Gastrocnemius medialis (tissue), 4 donors: ENCODE measurements at regions not wholly inside any gene's neighbourhood (a gene's known extent, or its start where the extent isn't known, plus 50 kb on each side); places are given as distances from the start of the nearest gene placed in this dataset.

Experiments used
- ATAC-seq, 2 donors: fragments of 150-250 bp; one replicate each; pipeline ENCODE4 v1.9.1; 2016
- DNase-seq, 2 donors: peaks; one replicate each; pipeline ENCODE4 v3.0.0-alpha.2; 2019
- H3K27ac ChIP-seq, 4 donors: fragments of 200-600 bp; sonication (generic); 1 replicate in 1 of 4; 2 replicates in 3 of 4; pipeline ENCODE4 v1.5.1; 2016 to 2018; ENCODE audit warnings: mild to moderate bottlenecking in 2 of 4, moderate library complexity in 1 of 4
- H3K27me3 ChIP-seq, 3 donors: fragments of 200-600 bp; sonication (generic) in 2 of 3; 1 replicate in 1 of 3; 2 replicates in 2 of 3; pipeline versions ENCODE4 v1.5.1 to v1.6.0; 2016 to 2019; ENCODE audit warnings: mild to moderate bottlenecking in 1 of 3, moderate library complexity in 1 of 3
- H3K36me3 ChIP-seq, 2 donors: fragments of 200-600 bp; sonication (generic) in 1 of 2; one replicate each; pipeline ENCODE4 v1.5.1; 2017 to 2018
- H3K4me1 ChIP-seq, 2 donors: fragments of 200-600 bp; sonication (generic) in 1 of 2; one replicate each; pipeline ENCODE4 v1.5.1; 2016 to 2017; ENCODE audit warnings: mild to moderate bottlenecking in 2 of 2
- H3K4me3 ChIP-seq, 4 donors: fragments of 200-600 bp; sonication (generic) in 3 of 4; 1 replicate in 1 of 4; 2 replicates in 3 of 4; pipeline ENCODE4 v1.5.1; 2016 to 2019; ENCODE audit warnings: mild to moderate bottlenecking in 2 of 4
- H3K9me3 ChIP-seq, 3 donors: fragments of 200-600 bp; sonication (generic) in 2 of 3; 1 replicate in 1 of 3; 2 replicates in 2 of 3; pipeline ENCODE4 v1.5.1; 2016 to 2019
- CTCF ChIP-seq, 5 experiments: fragments of 450-650 bp in 3 of 5; fragments of 200-600 bp in 2 of 5; sonication (generic) in 2 of 5; IDR thresholded peaks in 4 of 5; conservative IDR thresholded peaks in 1 of 5; 1 replicate in 4 of 5; 2 replicates in 1 of 5; pipeline ENCODE4 v1.5.1; 2016 to 2019; ENCODE audit warnings: antibody characterized with exemption in 5 of 5, mild to moderate bottlenecking in 3 of 5, moderate library complexity in 3 of 5
- POLR2A ChIP-seq, 2 donors: fragments of 450-650 bp; IDR thresholded peaks; one replicate each; pipeline ENCODE4 v1.6.1; 2017; ENCODE audit warnings: antibody characterized with exemption in 2 of 2, mild to moderate bottlenecking in 2 of 2, moderate library complexity in 2 of 2
- in situ Hi-C, 4 donors: fragments of 200-750 bp; cut with MboI; loops; one replicate each; pipeline versions ENCODE4 v1.15.0 to v1.8.0; 2017; ENCODE audit warnings: low sequenced_read_pairs in 4 of 4
- intact Hi-C: fragments of 100-400 bp; cut with DNase I; formaldehyde crosslinking; loops from one replicate; pipeline ENCODE4 v1.15.1; 2023; ENCODE audit warnings: low total_unique reads

- in situ Hi-C loops = no loop called here
- H3K9me3 ChIP-seq = no peaks in the 10 kb centered on the region
- ATAC-seq = no peak
Observed at GRCh38 chr2:105683011-105683492, 61.7 kb upstream of the NCK2 start.

GRCh38 chr2:105682401-105682800 is 62.3 kb upstream of the NCK2 start:
- no peak for TF ChIP-seq POLR2A (IDR thresholded peaks at IDR 0.05)
- no peak for TF ChIP-seq CTCF (IDR thresholded peaks at IDR 0.05 in 4 of 5, conservative IDR thresholded peaks at IDR 0.05 in 1 of 5)
- no peaks in the 10 kb centered on the region for H3K27me3 ChIP-seq
- H3K4me3 ChIP-seq = no peak overlapping the region
- H3K27ac ChIP-seq = no peak overlapping the region
- intact Hi-C loops (no loop called here), in situ Hi-C loops (no loop called here)
- H3K36me3 ChIP-seq = no peaks in the 10 kb centered on the region
- DNase-seq (no peak), ATAC-seq (no peak)
- H3K4me1 ChIP-seq = no peaks in the 10 kb centered on the region
- H3K9me3 ChIP-seq = no peaks in the 10 kb centered on the region

More at GRCh38 chr2:105683011-105683492, 61.7 kb upstream of the NCK2 start:
- Histone ChIP-seq H3K27ac (no peak overlapping the region), H3K27me3 (no peaks in the 10 kb centered on the region), H3K36me3 (no peaks in the 10 kb centered on the region), H3K4me3 (no peak overlapping the region), H3K4me1 (no peaks in the 10 kb centered on the region)
- TF ChIP-seq POLR2A (IDR thresholded peaks at IDR 0.05) = no peak
- TF ChIP-seq CTCF (IDR thresholded peaks at IDR 0.05 in 4 of 5, conservative IDR thresholded peaks at IDR 0.05 in 1 of 5) = no peak
- DNase-seq = no peak
- intact Hi-C loops = no loop called here

- Histone ChIP-seq H3K27ac (no peak overlapping the region), H3K4me3 (no peak overlapping the region), H3K4me1 (no peaks in the 10 kb centered on the region), H3K9me3 (no peaks in the 10 kb centered on the region), H3K27me3 (no peaks in the 10 kb centered on the region), H3K36me3 (no peaks in the 10 kb centered on the region)
- intact Hi-C loops = no loop called here
- TF ChIP-seq POLR2A (IDR thresholded peaks at IDR 0.05) (no peak), CTCF (IDR thresholded peaks at IDR 0.05 in 4 of 5, conservative IDR thresholded peaks at IDR 0.05 in 1 of 5) (no peak)
- ATAC-seq (no peak), DNase-seq (no peak)
- in situ Hi-C loops = no loop called here
Observed at GRCh38 chr2:105681927-105682326, 62.8 kb upstream of the NCK2 start.

- intact Hi-C loops (no loop called here), in situ Hi-C loops (no loop called here)
- Histone ChIP-seq H3K36me3 (no peaks in the 10 kb centered on the region), H3K9me3 (no peaks in the 10 kb centered on the region), H3K4me3 (no peak overlapping the region), H3K27ac (no peak overlapping the region), H3K4me1 (no peaks in the 10 kb centered on the region), H3K27me3 (no peaks in the 10 kb centered on the region)
- TF ChIP-seq CTCF (IDR thresholded peaks at IDR 0.05 in 4 of 5, conservative IDR thresholded peaks at IDR 0.05 in 1 of 5) (no peak), POLR2A (IDR thresholded peaks at IDR 0.05) (no peak)
- DNase-seq (no peak), ATAC-seq (no peak)
Observed at GRCh38 chr2:105680357-105680756, 64.4 kb upstream of the NCK2 start.

GRCh38 chr2:105678346-105678745 is 66.4 kb upstream of the NCK2 start:
- Histone ChIP-seq H3K4me1 (no peaks in the 10 kb centered on the region), H3K27ac (no peak overlapping the region), H3K27me3 (no peaks in the 10 kb centered on the region), H3K4me3 (no peak overlapping the region), H3K9me3 (no peaks in the 10 kb centered on the region), H3K36me3 (no peaks in the 10 kb centered on the region)
- no peak for TF ChIP-seq CTCF (IDR thresholded peaks at IDR 0.05 in 4 of 5, conservative IDR thresholded peaks at IDR 0.05 in 1 of 5)
- intact Hi-C loops (no loop called here), in situ Hi-C loops (no loop called here)
- ATAC-seq (no peak), DNase-seq (no peak)
